Heart right ventricle (tissue), 16 donors: ENCODE measurements at regions not wholly inside any gene's neighbourhood (a gene's known extent, or its start where the extent isn't known, plus 50 kb on each side); places are given as distances from the start of the nearest gene placed in this dataset.

ENCODE experiments used
- ATAC-seq, 8 donors: fragments of 200-7000 bp; cut with Tn5 transposase; one replicate each; pipeline ENCODE4 v1.9.1; 2020; ENCODE audit warnings: mild to moderate bottlenecking in 8 of 8, moderate library complexity in 8 of 8, moderate number of reproducible peaks in 1 of 8
- DNase-seq, 2 donors: peaks; one replicate each; pipeline ENCODE4 v3.0.0-alpha.2; 2020
- H3K27ac ChIP-seq, 10 donors: fragments of 200-600 bp; sonication (generic) in 2 of 10; one replicate each; pipeline versions ENCODE4 v1.5.0 to v1.8.0; 2020 to 2022; ENCODE audit warnings: mild to moderate bottlenecking in 3 of 10
- H3K27me3 ChIP-seq, 7 donors: fragments of 200-600 bp; one replicate each; pipeline ENCODE4 v1.8.0; 2021 to 2022; ENCODE audit warnings: mild to moderate bottlenecking in 2 of 7
- H3K36me3 ChIP-seq, 9 donors: fragments of 200-600 bp; sonication (generic) in 1 of 9; one replicate each; pipeline versions ENCODE4 v1.5.0 to v1.8.0; 2020 to 2022; ENCODE audit warnings: mild to moderate bottlenecking in 2 of 9
- H3K4me1 ChIP-seq, 9 donors: fragments of 200-600 bp; sonication (generic) in 1 of 9; one replicate each; pipeline versions ENCODE4 v1.5.0 to v1.8.0; 2020 to 2022; ENCODE audit warnings: mild to moderate bottlenecking in 4 of 9
- H3K4me3 ChIP-seq, 10 donors: fragments of 200-600 bp; sonication (generic) in 2 of 10; one replicate each; pipeline versions ENCODE4 v1.5.0 to v1.8.0; 2020 to 2022; ENCODE audit warnings: mild to moderate bottlenecking in 7 of 10, moderate library complexity in 2 of 10
- H3K9me3 ChIP-seq, 11 donors: fragments of 200-600 bp in 10 of 11; sonication (generic) in 2 of 11; one replicate each; pipeline versions ENCODE4 v1.5.0 to v1.8.0; 2013 to 2022; ENCODE audit warnings: mild to moderate bottlenecking in 2 of 11, control low read depth in 1 of 11, moderate library complexity in 1 of 11
- CTCF ChIP-seq, 9 donors: fragments of 200-600 bp; sonication (generic) in 2 of 9; IDR thresholded peaks; one replicate each; pipeline versions ENCODE4 v1.5.0 to v1.8.0; 2021 to 2022; ENCODE audit warnings: antibody characterized with exemption in 9 of 9, mild to moderate bottlenecking in 5 of 9, moderate library complexity in 1 of 9
- WGBS, 2 donors: extraction: QIAGEN DNeasy Blood & Tissue Kit; methylation state at CpG; one replicate each; pipeline ENCODE4 v1.1.7; 2013; ENCODE audit warnings: inconsistent platforms in 1 of 2; 5-methylcytosine and 5-hydroxymethylcytosine counted together
- intact Hi-C, 10 donors: fragments of 100-400 bp; cut with DNase I; formaldehyde crosslinking; loops; one replicate each; pipeline versions ENCODE4 v1.11.1 to v1.14.2; 2022
- donor health status: Arrhythmogenic right ventricular cardiomyopathy.
- donor health status: ischemic (EF 13 %, LVEDD 7.1; RV severe dilation, severe dysfunction).
- donor health status: healthy with polysubstance abuse.
- donor health status: DM: no; HTN: yes; CAD: no.
- donor health status: DM: no; HTN: no; CAD: no.
- donor health status: ischemic (EF 25% LVEDD 6.9; RV normal size, moderate dysfunction).
- donor health status: ischemic (EF 25% LVEDD 5.7; RV mildly dilated, moderate dysfunction).
- donor health status: healthy.
- donor health status: DM: yes; HTN: yes; CAD: no.
- donor health status: Ischemic cardiomyopathy.
- donor health status: ischemic (EF 35%, LVEDD 5.7; RV mildly dilated, moderate dysfunction).
- donor health status: nonischemic (EF 11% LVEDD 7.7; RV severe dilation, severe dysfunction).
- donor health status: DM: yes; HTN: yes; CAD: no.
- donor health status: PGD.
- donor health status: ischemic (EF 29% LVEDD 5.4; RV normal size, mild dysfunction).
- donor health status: nonischemic (EF 23%, LVEDD 6.1; RV moderate dilation, normal function).

- DNase-seq, result no peak
- TF ChIP-seq CTCF (IDR thresholded peaks at IDR 0.05), result no peak
- WGBS, 2 donors, result 88 to 92% methylated on average over 4 of the region's 4 CpGs
- Histone ChIP-seq H3K27ac (no peak overlapping the region), H3K4me1 (no peaks in the 10 kb centered on the region), H3K9me3 (peaks cover 0 to 9% (median 0%) of the 10 kb centered on the region in 11 donors), H3K4me3 (no peak overlapping the region), H3K27me3 (peaks cover 0 to 6% (median 0%) of the 10 kb centered on the region in 7 donors), H3K36me3 (no peaks in the 10 kb centered on the region)
- no peak for ATAC-seq
- intact Hi-C loops, result no loop called here
These were observed 394.4 kb upstream of the TBX3 start for GRCh38 chr12:115078334-115078733.

GRCh38 chr12:115075552-115076170 is 391.7 kb upstream of the TBX3 start:
- H3K27me3 ChIP-seq, result peaks cover 0 to 6% (median 0%) of the 10 kb centered on the region in 7 donors
- H3K9me3 ChIP-seq, result peaks cover 0 to 7% (median 0%) of the 10 kb centered on the region in 11 donors
- TF ChIP-seq CTCF (IDR thresholded peaks at IDR 0.05), result no peak
- H3K4me3 ChIP-seq, result no peak overlapping the region
- no peaks in the 10 kb centered on the region for H3K4me1 ChIP-seq
- H3K36me3 ChIP-seq, result no peaks in the 10 kb centered on the region
- no peak overlapping the region for H3K27ac ChIP-seq
- WGBS, 2 donors, result 73 to 79% methylated on average over 3 of the region's 3 CpGs
- ATAC-seq (no peak), DNase-seq (no peak)
- intact Hi-C loops, result no loop called here

- no peak for ATAC-seq
- no peak overlapping the region for H3K27ac ChIP-seq
- TF ChIP-seq CTCF (IDR thresholded peaks at IDR 0.05), result no peak
- no peak overlapping the region for H3K4me3 ChIP-seq
- H3K36me3 ChIP-seq, result no peaks in the 10 kb centered on the region
- peaks cover 0 to 7% (median 0%) of the 10 kb centered on the region in 11 donors for H3K9me3 ChIP-seq
- no peaks in the 10 kb centered on the region for H3K4me1 ChIP-seq
- intact Hi-C loops, result no loop called here
- WGBS, 2 donors, result 75 to 78% methylated on average over 5 of the region's 5 CpGs
- no peak for DNase-seq
- peaks cover 0 to 6% (median 0%) of the 10 kb centered on the region in 7 donors for H3K27me3 ChIP-seq
These were observed 390.6 kb upstream of the TBX3 start for GRCh38 chr12:115074617-115075016.

GRCh38 chr12:115072712-115073111 is 388.7 kb upstream of the TBX3 start:
- Histone ChIP-seq H3K36me3 (no peaks in the 10 kb centered on the region), H3K27ac (no peak overlapping the region), H3K9me3 (peaks cover 0 to 7% (median 0%) of the 10 kb centered on the region in 11 donors), H3K27me3 (peaks cover 0 to 6% (median 0%) of the 10 kb centered on the region in 7 donors), H3K4me1 (no peaks in the 10 kb centered on the region), H3K4me3 (no peak overlapping the region)
- 62 to 63% methylated on average over 10 of the region's 10 CpGs for WGBS, 2 donors
- ATAC-seq (no peak), DNase-seq (no peak)
- intact Hi-C loops, result no loop called here
- no peak for TF ChIP-seq CTCF (IDR thresholded peaks at IDR 0.05)
